GM18861 (cell line): ENCODE measurements at regions not wholly inside any gene's neighbourhood (a gene's known extent, or its start where the extent isn't known, plus 50 kb on each side); places are given as distances from the start of the nearest gene placed in this dataset.
"Not testable (repeated sequence)": the region's sequence is repeated elsewhere in the genome, so short reads cannot be mapped to it uniquely, and the experiment has no call there.

Experiments used
- ATAC-seq: cut with Tn5 transposase; IDR thresholded peaks from one replicate; pipeline ENCODE4 v1.9.1; 2021; ENCODE audit not compliant: unreplicated experiment

GRCh38 chr10:28892818-28893547, 215.7 kb downstream of the BAMBI start:
- ATAC-seq = no peak

DNA sequence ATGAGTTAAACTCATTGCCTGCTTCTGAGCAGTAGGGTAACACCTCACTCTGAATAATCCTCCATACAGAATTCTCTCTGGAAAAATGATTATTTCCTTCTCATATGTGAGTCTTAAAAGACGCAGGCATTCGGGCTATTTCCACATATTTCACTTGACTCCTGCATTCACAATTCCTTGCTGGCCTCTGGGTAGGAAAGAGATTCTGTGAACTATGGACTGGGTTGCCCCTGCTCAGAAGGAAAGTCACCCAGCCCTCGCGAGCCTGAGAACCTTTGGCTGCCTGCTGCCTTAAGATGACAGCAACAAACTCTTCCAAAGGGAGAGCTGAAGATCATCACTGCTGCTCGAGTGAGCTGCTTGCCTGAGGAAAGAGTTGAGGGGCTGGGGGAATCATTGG, 216.8 kb downstream of the BAMBI start:
- no peak for ATAC-seq

- not testable (repeated sequence) for ATAC-seq
Measured at GRCh38 chr10:28895671-28896070, 218.3 kb downstream of the BAMBI start.

GRCh38 chr10:28896791-28897409, 219.6 kb downstream of the BAMBI start:
- not testable (repeated sequence) for ATAC-seq

GRCh38 chr10:28897617-28898464, 220.5 kb downstream of the BAMBI start:
- no peak for ATAC-seq

GRCh38 chr10:28902215-28902614, 224.9 kb downstream of the BAMBI start:
- ATAC-seq = no peak

- no peak for ATAC-seq
Measured at GRCh38 chr10:28903063-28903462, 225.7 kb downstream of the BAMBI start.

GRCh38 chr10:28903736-28904135, 226.4 kb downstream of the BAMBI start:
- ATAC-seq = no peak

GRCh38 chr10:28905371-28905770, 228.1 kb downstream of the BAMBI start:
- ATAC-seq = no peak

- peak; percentile 91 for ATAC-seq
Measured at GRCh38 chr10:28906011-28906411, 228.7 kb downstream of the BAMBI start.

DNA sequence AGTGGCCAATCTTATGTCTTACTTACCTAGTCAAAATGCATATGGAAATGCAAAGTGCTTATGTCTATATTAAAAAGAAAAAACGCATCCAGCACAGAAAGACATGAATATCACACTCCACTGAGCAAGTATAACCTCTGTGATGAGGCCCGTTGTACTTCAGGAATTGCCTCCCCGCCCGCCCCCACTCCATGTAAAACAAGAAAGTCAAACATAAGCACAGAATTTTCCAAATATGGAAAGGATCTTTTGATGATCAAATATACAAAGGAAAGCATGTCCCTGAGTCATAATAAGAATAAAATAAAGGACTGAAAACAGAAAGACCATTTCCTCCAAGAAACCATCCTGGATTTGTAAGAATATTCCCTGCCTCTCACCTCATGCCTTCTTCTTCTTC, 229.1 kb downstream of the BAMBI start:
- ATAC-seq = no peak

DNA sequence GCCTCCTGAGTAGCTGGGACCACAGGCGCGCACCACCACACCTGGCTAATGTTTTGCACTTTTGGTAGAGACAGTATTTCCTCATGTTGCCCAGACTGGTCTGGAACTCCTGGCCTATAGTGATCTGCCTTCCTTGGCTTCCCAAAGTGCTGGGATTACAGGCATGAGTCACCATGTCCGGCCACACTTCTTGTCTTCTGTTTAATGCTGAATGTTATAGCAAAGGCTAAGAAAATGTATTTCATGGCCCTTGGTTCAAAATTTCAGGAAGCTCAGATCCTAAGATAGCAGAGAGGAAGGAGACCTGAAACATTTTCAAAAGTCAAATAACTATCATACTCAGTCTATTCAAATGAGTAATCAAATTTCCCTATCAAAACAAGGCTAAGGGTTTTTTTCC, 229.6 kb downstream of the BAMBI start:
- no peak for ATAC-seq

DNA sequence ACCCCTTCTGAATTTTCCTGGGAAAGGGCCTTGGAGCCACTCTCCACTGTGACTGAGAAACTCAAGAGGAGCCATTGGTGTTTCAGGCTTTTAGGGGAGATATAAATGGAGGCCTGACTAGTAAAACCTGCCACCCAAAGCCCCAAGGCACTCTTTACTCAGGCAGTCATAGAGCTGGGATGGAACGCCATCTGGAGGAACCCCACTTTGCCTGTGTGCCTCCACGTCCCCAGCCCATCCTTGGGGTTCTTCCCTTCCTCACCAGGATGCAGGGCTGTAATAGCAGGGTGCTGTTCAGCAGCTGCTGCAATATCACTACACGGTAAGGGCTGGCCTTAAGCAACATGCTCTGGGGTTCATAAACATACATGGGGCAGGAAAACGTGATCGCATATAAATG, 232.6 kb downstream of the BAMBI start:
- no peak for ATAC-seq

GRCh38 chr10:28910956-28911355, 233.6 kb downstream of the BAMBI start:
- ATAC-seq = no peak

DNA sequence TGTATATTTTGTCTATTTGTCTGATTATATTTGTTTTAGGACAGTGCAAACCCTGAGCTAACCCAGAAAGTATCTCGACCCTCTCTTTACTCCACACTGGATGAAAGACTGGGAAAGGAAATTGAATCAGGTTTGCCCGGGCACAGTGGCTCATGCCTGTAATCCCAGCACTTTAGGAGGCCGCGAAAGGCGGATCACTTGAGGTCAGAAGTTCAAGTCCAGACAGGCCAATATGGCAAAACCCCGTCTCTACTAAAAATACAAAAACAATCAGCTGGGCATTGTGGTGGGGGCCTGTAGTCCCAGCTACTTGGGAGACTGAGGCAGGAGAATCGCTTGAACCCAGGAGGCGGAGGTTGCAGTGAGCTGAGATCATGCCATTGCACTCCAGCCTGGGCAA, 234.2 kb downstream of the BAMBI start:
- ATAC-seq = not testable (repeated sequence)

- ATAC-seq = no peak
Measured at GRCh38 chr10:28912017-28912783, 234.9 kb downstream of the BAMBI start.

DNA sequence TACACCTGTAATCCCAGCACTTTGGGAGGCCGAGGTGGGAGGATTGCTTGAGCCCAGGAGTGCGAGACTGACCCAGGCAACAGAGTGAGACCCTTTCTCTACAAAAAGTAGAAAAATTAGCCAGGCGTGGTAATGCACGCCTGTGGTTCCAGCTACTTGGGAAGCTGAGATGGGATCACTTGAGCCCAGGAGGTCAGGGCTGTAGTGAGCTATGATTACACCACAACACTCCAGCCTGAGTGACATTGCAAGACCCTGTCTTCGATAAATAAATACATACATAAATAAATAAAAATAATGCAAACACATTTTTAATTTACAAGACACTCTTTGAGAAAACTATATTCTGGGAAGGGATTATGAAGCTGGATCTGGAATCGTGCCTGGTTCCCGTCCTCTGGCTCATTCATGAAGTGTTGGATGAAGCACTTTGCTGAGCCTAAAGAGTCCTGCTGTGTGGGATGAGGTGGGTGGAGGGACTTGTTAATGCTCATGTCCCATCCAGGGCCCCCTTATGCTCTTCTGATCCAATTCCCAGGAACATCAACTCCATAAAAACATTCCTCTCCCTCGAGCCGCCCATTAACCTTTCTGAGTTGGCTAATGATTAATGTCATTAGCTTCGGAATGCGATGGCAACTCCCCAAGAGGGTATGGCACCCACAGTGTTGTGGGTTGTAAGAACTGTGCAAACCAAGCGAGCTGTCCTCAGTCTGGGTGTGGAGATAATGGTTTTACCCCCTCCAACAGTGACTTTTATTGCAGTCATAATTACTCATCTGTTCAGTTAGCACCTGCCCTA, 236.3 kb downstream of the BAMBI start:
- ATAC-seq = no peak

- no peak for ATAC-seq
Measured at GRCh38 chr10:28914701-28915100, 237.4 kb downstream of the BAMBI start.

GRCh38 chr10:28915989-28916588, 238.8 kb downstream of the BAMBI start:
- no peak for ATAC-seq

DNA sequence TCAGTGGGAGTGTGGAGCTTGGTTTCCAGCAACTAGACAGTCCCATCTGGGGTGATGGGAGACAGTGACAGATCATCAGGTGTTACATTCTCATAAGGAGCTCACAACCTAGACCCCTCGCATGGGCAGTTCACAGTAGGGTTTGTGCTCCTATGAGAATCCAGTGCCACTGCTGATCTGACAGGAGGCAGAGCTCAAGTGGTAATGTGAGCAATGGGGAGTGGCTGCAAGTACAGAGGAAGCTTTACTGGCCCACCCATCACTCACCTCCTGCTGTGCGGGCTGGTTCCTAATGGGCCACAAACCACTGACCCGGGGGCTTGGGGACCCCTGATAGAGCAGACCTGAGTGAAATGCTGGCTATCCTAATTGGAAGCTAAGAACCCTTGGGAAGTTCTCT, 242.8 kb downstream of the BAMBI start:
- no peak for ATAC-seq
